Embryonic facial prominence (tissue), 1 donor: ENCODE measurements at regions not wholly inside any gene's neighbourhood (a gene's known extent, or its start where the extent isn't known, plus 50 kb on each side); places are given as distances from the start of the nearest gene placed in this dataset.
"Not testable (repeated sequence)": the region's sequence is repeated elsewhere in the genome, so short reads cannot be mapped to it uniquely, and the experiment has no call there.

ENCODE experiments used
- DNase-seq: peaks from one replicate; pipeline ENCODE4 v3.0.0-alpha.2; 2016; ENCODE audit errors: extremely low spot score

- no peak for DNase-seq
Observed at GRCh38 chr19:28444362-28444761, 768.6 kb downstream of the UQCRFS1 start.

- no peak for DNase-seq
Observed at GRCh38 chr19:28443361-28443760, 769.6 kb downstream of the UQCRFS1 start.

GRCh38 chr19:28437390-28438346, 775.3 kb downstream of the UQCRFS1 start:
- no peak for DNase-seq

GRCh38 chr19:28436320-28436719, 776.6 kb downstream of the UQCRFS1 start:
- no peak for DNase-seq

GRCh38 chr19:28435551-28436271, 777.2 kb downstream of the UQCRFS1 start:
- no peak for DNase-seq

- not testable (repeated sequence) for DNase-seq
Observed at GRCh38 chr19:28434794-28435193, 778.2 kb downstream of the UQCRFS1 start.

- DNase-seq: not testable (repeated sequence)
Observed at GRCh38 chr19:28434365-28434764, 778.6 kb downstream of the UQCRFS1 start.

GRCh38 chr19:28433166-28433565, 779.8 kb downstream of the UQCRFS1 start:
- not testable (repeated sequence) for DNase-seq

- DNase-seq: no peak
Observed at GRCh38 chr19:28430214-28430613, 782.7 kb downstream of the UQCRFS1 start.

- no peak for DNase-seq
Observed at GRCh38 chr19:28429356-28429755, 783.6 kb downstream of the UQCRFS1 start.

GRCh38 chr19:28428663-28429348, 784.1 kb downstream of the UQCRFS1 start:
- no peak for DNase-seq

- DNase-seq: no peak
Observed at GRCh38 chr19:28427376-28428083, 785.4 kb downstream of the UQCRFS1 start.

- no peak for DNase-seq
Observed at GRCh38 chr19:28426730-28427225, 786.2 kb downstream of the UQCRFS1 start.

GRCh38 chr19:28426110-28426729, 786.7 kb downstream of the UQCRFS1 start:
- DNase-seq: no peak

- DNase-seq: no peak
Observed at GRCh38 chr19:28425046-28425931, 787.7 kb downstream of the UQCRFS1 start.

- DNase-seq: no peak
Observed at GRCh38 chr19:28424662-28425045, 788.3 kb downstream of the UQCRFS1 start.

- DNase-seq: no peak
Observed at GRCh38 chr19:28424077-28424476, 788.9 kb downstream of the UQCRFS1 start.

GRCh38 chr19:28422791-28423650, 789.9 kb downstream of the UQCRFS1 start:
- no peak for DNase-seq

GRCh38 chr19:28422046-28422445, 790.9 kb downstream of the UQCRFS1 start:
- DNase-seq: no peak
